HCT116 (cell line): ENCODE measurements at regions not wholly inside any gene's neighbourhood (a gene's known extent, or its start where the extent isn't known, plus 50 kb on each side); places are given as distances from the start of the nearest gene placed in this dataset.

Experiments
- ATAC-seq: fragments of 200-7000 bp; cut with Tn5 transposase; 2 replicates; pipeline ENCODE4 v1.9.1; 2020; ENCODE audit warnings: mild to moderate bottlenecking, moderate library complexity
- BruUV-seq: library from RNA; stranded (reverse); fragments of 400-500 nt; replicated peaks from 2 replicates; lab custom pipeline; 2021; lab: Mats Ljungman, UMichigan
- CTCF ChIA-PET: fragments of 300-600 bp; sonication (Branson Sonifier 250); formaldehyde crosslinking; loops from one replicate; lab custom pipeline; 2021; ENCODE audit warnings: antibody characterized with exemption; lab: Charles Lee
- POLR2A ChIA-PET: fragments of 300-600, 350-600 bp; sonication (Branson Sonifier 250); formaldehyde crosslinking; loops from one replicate; lab custom pipeline; 2021; ENCODE audit warnings: antibody characterized with exemption; lab: Charles Lee
- RAD21 ChIA-PET, 2 experiments: fragments of 300-600 bp; sonication (Branson Sonifier 250); formaldehyde crosslinking; loops; one replicate each; lab custom pipeline; 2023; ENCODE audit warnings: low total read pairs in 2 of 2; ENCODE audit not compliant: uncharacterized antibody in 2 of 2, unreplicated experiment in 2 of 2, low non-redundant PET in 1 of 2; lab: Charles Lee
- DNase-seq: peaks from one replicate; pipeline ENCODE4 v3.0.0-alpha.2; 2010; ENCODE audit warnings: low read depth, low spot score
- H2AFZ ChIP-seq: fragments of 200-600 bp; shearing (Covaris generic), sonication (generic); 2 replicates; pipeline ENCODE4 v1.6.1; 2017; ENCODE audit warnings: low read depth, mixed run types, mixed read lengths, antibody characterized with exemption, low read length; ENCODE audit not compliant: poor library complexity, severe bottlenecking
- H3K27ac ChIP-seq: 2 replicates; pipeline ENCODE4 v1.5.1; 2012; ENCODE audit warnings: low read depth, low read length
- H3K27me3 ChIP-seq: fragments of 200-600 bp; sonication (generic); 2 replicates; pipeline ENCODE4 v1.6.1; 2016; ENCODE audit warnings: mixed run types, low read length, mixed read lengths; ENCODE audit not compliant: insufficient read depth
- H3K36me3 ChIP-seq, 2 experiments: fragments of 200-500 bp in 1 of 2; fragments of 200-600 bp in 1 of 2; sonication (Bioruptor generic) in 1 of 2; sonication (generic) in 1 of 2; 2 replicates each; pipeline versions ENCODE4 v1.5.1 to v1.6.1; 2014 to 2016; ENCODE audit warnings: low read length in 2 of 2, inconsistent platforms in 1 of 2, mixed read lengths in 1 of 2, mixed run types in 1 of 2; ENCODE audit not compliant: insufficient read depth in 2 of 2, control insufficient read depth in 1 of 2
- H3K4me1 ChIP-seq, 2 experiments: fragments of 200-600 bp in 1 of 2; sonication (generic) in 1 of 2; 2 replicates each; pipeline versions ENCODE4 v1.5.1 to v1.6.1; 2012 to 2017; ENCODE audit warnings: low read length in 2 of 2, inconsistent platforms in 1 of 2, mild to moderate bottlenecking in 1 of 2, mixed read lengths in 1 of 2, mixed run types in 1 of 2, moderate library complexity in 1 of 2; ENCODE audit not compliant: insufficient read depth in 2 of 2, control insufficient read depth in 1 of 2
- H3K4me2 ChIP-seq: fragments of 200-600 bp; sonication (generic); 2 replicates; pipeline ENCODE4 v1.6.1; 2017; ENCODE audit warnings: mixed run types, low read length, mixed read lengths
- H3K4me3 ChIP-seq, 2 experiments: fragments of 200-600 bp in 1 of 2; sonication (generic) in 1 of 2; replicated peaks in 1 of 2; 2 replicates each; pipeline ENCODE4 v1.5.1; 2011 to 2016; ENCODE audit warnings: low read length in 2 of 2, control low read depth in 1 of 2, low read depth in 1 of 2, mild to moderate bottlenecking in 1 of 2, mixed read lengths in 1 of 2, mixed run types in 1 of 2
- H3K79me2 ChIP-seq: fragments of 200-600 bp; sonication (generic); 2 replicates; pipeline ENCODE4 v1.6.1; 2017; ENCODE audit warnings: mild to moderate bottlenecking, mixed run types, low read length, moderate library complexity, mixed read lengths; ENCODE audit not compliant: insufficient read depth
- H3K9ac ChIP-seq: fragments of 200-600 bp; sonication (generic); 2 replicates; pipeline ENCODE4 v1.6.1; 2016; ENCODE audit warnings: low read length, mixed read lengths
- H3K9me2 ChIP-seq: fragments of 200-600 bp; sonication (generic), shearing (Covaris generic); 2 replicates; pipeline ENCODE4 v1.6.1; 2017; ENCODE audit warnings: mixed run types, mild to moderate bottlenecking, moderate library complexity; ENCODE audit not compliant: insufficient read depth
- H3K9me3 ChIP-seq, 2 experiments: fragments of 200-500 bp in 1 of 2; fragments of 200-600 bp in 1 of 2; sonication (Bioruptor generic) in 1 of 2; sonication (generic) in 1 of 2; 2 replicates each; pipeline ENCODE4 v1.6.1; 2014 to 2017; ENCODE audit warnings: low read length in 2 of 2, mixed read lengths in 2 of 2, inconsistent platforms in 1 of 2, low read depth in 1 of 2, mild to moderate bottlenecking in 1 of 2, mixed run types in 1 of 2, moderate library complexity in 1 of 2; ENCODE audit not compliant: control insufficient read depth in 1 of 2, insufficient read depth in 1 of 2
- H4K20me1 ChIP-seq: fragments of 200-600 bp; sonication (generic), shearing (Covaris generic); 2 replicates; pipeline ENCODE4 v1.6.1; 2017; ENCODE audit warnings: mixed run types, mild to moderate bottlenecking, moderate library complexity; ENCODE audit not compliant: insufficient read depth
- CBX3 ChIP-seq: IDR thresholded peaks from 2 replicates; pipeline ENCODE4 v1.6.1; 2012; ENCODE audit warnings: low read depth
- EGR1 ChIP-seq: IDR thresholded peaks from 2 replicates; pipeline ENCODE4 v1.6.1; 2012; ENCODE audit warnings: low read depth
- EZH2 ChIP-seq: fragments of 200-600 bp; sonication (generic); IDR thresholded peaks from 2 replicates; pipeline ENCODE4 v1.6.1; 2017; ENCODE audit warnings: antibody characterized with exemption, mixed run types
- POLR2A ChIP-seq: IDR thresholded peaks from 2 replicates; pipeline ENCODE4 v1.7.0; 2011; ENCODE audit warnings: borderline replicate concordance; ENCODE audit not compliant: insufficient read depth, insufficient read length; ENCODE audit errors: extremely low read depth
- POLR2AphosphoS5 ChIP-seq: IDR thresholded peaks from 2 replicates; pipeline ENCODE4 v1.6.1; 2011; ENCODE audit warnings: mild to moderate bottlenecking, low read depth, low read length, moderate library complexity
- SRF ChIP-seq: IDR thresholded peaks from 2 replicates; pipeline ENCODE4 v1.6.1; 2012; ENCODE audit warnings: low read depth
- YY1 ChIP-seq: IDR thresholded peaks from 2 replicates; pipeline ENCODE4 v1.6.1; 2011; ENCODE audit warnings: low read length, low read depth, moderate library complexity, mild to moderate bottlenecking; ENCODE audit not compliant: insufficient replicate concordance; ENCODE audit errors: extremely low read depth
- ZFX ChIP-seq: fragments of 450-650 bp; IDR thresholded peaks from 2 replicates; pipeline ENCODE4 v1.6.1; 2017
- ZNF274 ChIP-seq: fragments of 200-500 bp; sonication (Bioruptor generic); IDR thresholded peaks from 2 replicates; pipeline ENCODE4 v1.6.1; 2014; ENCODE audit warnings: mild to moderate bottlenecking, low read depth, low read length, inconsistent platforms
- intact Hi-C: fragments of 100-400 bp; cut with micrococcal nuclease; formaldehyde crosslinking; loops from 2 replicates; pipeline ENCODE4 v1.10.0; 2022
- TF ChIP-seq, protein P1 (sequence below): IDR thresholded peaks from 2 replicates; pipeline ENCODE4 v1.6.1; 2012; ENCODE audit warnings: low read depth

GRCh38 chr14:83958359-83958758 lies 1571.6 kb upstream of the FLRT2 start:
- Histone ChIP-seq H2AFZ (no peak overlapping the region), H3K36me3 (no peaks in the 10 kb centered on the region), H3K4me2 (no peak overlapping the region), H3K4me3 (no peak overlapping the region), H3K9ac (no peak overlapping the region), H3K9me3 (peaks cover 4 to 11% of the 10 kb centered on the region in 2 experiments; a peak in 2 of 4 replicates), H3K9me2 (no peaks in the 10 kb centered on the region), H3K4me1 (no peaks in the 10 kb centered on the region), H3K27me3 (no peaks in the 10 kb centered on the region)
- intact Hi-C loops = no loop called here
- BruUV-seq = no TSS peak
- DNase-seq = no peak
- RAD21 ChIA-PET = no interaction called here
- no peak for TF ChIP-seq ZFX
- no peak for TF ChIP-seq SRF
- TF ChIP-seq CBX3 = no peak
- no peak for TF ChIP-seq EZH2
- TF ChIP-seq EGR1 = no peak
- TF ChIP-seq, protein P1, sequence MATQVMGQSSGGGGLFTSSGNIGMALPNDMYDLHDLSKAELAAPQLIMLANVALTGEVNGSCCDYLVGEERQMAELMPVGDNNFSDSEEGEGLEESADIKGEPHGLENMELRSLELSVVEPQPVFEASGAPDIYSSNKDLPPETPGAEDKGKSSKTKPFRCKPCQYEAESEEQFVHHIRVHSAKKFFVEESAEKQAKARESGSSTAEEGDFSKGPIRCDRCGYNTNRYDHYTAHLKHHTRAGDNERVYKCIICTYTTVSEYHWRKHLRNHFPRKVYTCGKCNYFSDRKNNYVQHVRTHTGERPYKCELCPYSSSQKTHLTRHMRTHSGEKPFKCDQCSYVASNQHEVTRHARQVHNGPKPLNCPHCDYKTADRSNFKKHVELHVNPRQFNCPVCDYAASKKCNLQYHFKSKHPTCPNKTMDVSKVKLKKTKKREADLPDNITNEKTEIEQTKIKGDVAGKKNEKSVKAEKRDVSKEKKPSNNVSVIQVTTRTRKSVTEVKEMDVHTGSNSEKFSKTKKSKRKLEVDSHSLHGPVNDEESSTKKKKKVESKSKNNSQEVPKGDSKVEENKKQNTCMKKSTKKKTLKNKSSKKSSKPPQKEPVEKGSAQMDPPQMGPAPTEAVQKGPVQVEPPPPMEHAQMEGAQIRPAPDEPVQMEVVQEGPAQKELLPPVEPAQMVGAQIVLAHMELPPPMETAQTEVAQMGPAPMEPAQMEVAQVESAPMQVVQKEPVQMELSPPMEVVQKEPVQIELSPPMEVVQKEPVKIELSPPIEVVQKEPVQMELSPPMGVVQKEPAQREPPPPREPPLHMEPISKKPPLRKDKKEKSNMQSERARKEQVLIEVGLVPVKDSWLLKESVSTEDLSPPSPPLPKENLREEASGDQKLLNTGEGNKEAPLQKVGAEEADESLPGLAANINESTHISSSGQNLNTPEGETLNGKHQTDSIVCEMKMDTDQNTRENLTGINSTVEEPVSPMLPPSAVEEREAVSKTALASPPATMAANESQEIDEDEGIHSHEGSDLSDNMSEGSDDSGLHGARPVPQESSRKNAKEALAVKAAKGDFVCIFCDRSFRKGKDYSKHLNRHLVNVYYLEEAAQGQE = no peak
- TF ChIP-seq YY1 = no peak
- TF ChIP-seq POLR2AphosphoS5 = no peak
- TF ChIP-seq POLR2A = no peak
- no peak for TF ChIP-seq ZNF274
- TF ChIP-seq, all 23 proteins: peak for 0
- Histone ChIP-seq H3K27ac (no peak overlapping the region), H4K20me1 (no peaks in the 10 kb centered on the region), H3K79me2 (no peaks in the 10 kb centered on the region)
- POLR2A ChIA-PET = no interaction called here
- CTCF ChIA-PET = no interaction called here
- ATAC-seq = no peak
